Hematopoietic multipotent progenitor cell treated with erythropoietin and hydrocortisone succinate and interleukin-3 and kit ligand, for 15 days (in vitro differentiated cells): ENCODE measurements at regions not wholly inside any gene's neighbourhood (a gene's known extent, or its start where the extent isn't known, plus 50 kb on each side); places are given as distances from the start of the nearest gene placed in this dataset.

Experiments used
- DNase-seq: peaks from one replicate; pipeline ENCODE4 v3.0.0-alpha.2; 2015; ENCODE audit warnings: low spot score

DNA sequence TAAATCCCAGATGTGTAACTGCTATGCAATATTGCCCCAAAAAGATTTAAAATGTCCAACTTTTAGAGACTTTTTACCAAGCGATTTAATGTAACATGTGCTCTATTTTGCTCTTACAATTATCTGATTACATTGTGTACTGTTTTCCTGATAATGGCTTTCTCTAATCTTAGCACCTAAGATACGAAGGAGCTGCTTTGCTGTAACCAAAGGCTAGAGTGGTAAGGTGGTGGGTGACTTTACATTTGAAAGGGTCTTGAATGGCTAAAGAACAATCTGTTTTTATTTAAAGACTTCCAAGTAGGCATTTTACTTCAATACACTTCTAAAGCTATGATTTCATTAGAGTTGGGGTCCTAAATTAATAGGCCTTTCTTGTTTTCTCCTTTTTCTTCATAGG is 1201.6 kb upstream of the MAP3K7 start:
- no peak for DNase-seq

DNA sequence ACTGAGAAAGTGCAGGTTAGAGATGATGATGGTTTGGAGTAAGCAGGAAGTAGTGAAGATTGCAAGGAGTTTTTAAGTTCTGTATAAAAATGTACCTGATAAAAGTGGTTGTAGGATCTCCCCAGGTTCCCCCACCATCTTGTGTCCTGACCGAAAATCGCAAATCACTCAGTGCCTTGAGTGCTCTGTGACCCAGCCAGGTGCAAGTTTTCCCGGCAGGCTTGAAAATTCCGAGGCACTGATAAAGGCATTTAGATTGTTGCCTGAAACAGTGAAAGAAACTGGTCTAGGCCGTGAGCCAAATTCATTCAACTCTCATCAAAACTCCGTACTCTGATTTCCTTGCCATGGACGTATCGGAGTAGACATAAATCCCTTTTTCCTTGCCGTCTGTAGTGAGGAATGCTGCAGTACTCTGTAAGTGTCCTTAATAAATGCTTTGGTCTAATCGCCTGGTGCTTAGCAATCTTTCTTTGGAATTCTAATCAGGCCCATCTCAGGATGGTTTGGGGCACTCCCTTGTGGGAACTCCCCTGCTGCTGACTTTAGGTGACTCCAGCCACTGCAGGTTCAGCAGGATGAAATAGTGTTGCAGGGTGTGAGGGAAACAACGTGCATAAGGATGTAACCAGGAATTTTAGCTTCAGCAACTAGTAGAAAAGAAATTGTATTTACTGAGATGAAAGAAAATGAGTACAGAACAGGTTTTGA is 1199.8 kb upstream of the MAP3K7 start:
- no peak for DNase-seq

DNA sequence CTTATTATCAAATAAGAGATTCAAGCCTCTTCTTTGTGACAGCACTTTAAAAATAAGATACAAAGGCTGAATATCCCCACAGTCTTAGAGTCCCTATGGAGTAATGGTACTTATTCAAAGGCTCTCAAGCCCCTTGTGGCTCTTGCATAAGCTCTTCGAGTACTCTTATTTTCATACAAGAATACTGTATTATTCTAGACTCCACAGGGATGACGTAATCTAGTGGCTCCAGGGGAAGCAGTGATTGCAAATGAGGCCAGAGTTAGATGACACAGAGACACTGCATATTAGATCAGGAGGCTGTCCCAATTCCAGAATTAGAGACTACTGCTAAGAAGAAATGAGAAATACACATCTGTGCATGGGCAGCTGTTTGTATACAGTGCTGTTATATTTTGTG is 1195.9 kb upstream of the MAP3K7 start:
- no peak for DNase-seq

GRCh38 chr6:91781946-91782345 is 1195.1 kb upstream of the MAP3K7 start:
- no peak for DNase-seq

GRCh38 chr6:91780270-91780669 is 1193.4 kb upstream of the MAP3K7 start:
- DNase-seq, result no peak

DNA sequence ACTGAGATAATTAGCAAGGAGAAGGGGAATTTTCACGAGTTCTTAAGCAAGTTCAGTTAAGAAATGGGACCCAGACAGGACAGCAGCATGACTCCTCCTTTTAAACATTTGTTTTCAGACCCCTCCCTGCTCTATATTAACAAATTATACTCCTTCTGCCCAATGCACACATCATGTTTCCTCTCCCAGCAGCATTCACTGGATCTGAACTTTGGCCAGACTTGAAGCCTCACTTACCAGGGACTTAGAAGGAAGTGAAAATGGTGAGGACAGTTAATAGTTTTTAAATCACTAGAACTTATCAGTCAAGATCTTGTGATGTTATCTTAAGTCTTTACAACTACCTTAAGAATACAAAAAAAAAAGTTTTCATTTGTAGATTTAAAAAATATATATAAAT is 1174.7 kb upstream of the MAP3K7 start:
- DNase-seq, result no peak

- no peak for DNase-seq
These were observed 1167.8 kb upstream of the MAP3K7 start for GRCh38 chr6:91754691-91755090.

DNA sequence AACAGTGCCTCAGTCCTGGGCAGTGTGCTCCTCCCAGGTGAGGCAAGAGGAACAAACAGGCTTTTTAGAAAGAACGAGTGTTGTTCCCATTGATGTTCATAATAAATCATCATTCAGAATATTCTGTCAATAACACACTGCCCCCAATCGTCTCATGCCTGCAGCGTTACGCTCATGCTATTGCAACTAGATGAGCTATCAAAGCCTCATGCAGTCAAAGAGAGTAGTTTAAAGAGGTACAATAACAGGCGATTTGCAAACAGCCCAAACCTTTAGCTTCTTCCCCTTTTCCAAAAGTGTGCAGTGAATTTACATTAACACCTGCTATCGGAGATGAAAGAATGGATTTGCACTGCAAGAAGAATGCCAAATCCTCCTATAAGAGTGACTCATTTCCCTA is 1164.7 kb upstream of the MAP3K7 start:
- DNase-seq, result no peak

- DNase-seq, result no peak
These were observed 1157.7 kb upstream of the MAP3K7 start for GRCh38 chr6:91744566-91744965.

GRCh38 chr6:91743756-91744155 is 1156.9 kb upstream of the MAP3K7 start:
- no peak for DNase-seq

DNA sequence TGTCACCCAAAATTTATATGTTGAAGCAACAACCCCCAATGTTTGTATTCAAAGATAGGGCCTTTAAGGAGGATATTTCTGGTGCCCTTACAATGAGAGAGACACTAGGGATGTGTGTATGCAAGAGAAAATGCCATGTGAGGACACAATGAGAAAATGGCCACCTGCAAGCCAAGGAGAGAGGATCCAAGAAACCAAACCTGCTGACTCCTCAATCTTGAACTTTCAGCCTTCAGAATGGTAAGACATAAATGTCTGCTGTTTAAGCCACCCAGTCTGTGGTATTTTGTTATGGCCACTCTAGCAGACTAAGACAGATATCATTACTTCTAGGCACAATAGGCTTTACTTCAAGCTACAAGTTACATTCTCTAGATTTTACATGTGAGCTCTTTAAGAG is 1145.1 kb upstream of the MAP3K7 start:
- DNase-seq, result no peak

GRCh38 chr6:91730710-91731109 is 1143.8 kb upstream of the MAP3K7 start:
- no peak for DNase-seq

- DNase-seq, result no peak
These were observed 1133.5 kb upstream of the MAP3K7 start for GRCh38 chr6:91720324-91720723.

DNA sequence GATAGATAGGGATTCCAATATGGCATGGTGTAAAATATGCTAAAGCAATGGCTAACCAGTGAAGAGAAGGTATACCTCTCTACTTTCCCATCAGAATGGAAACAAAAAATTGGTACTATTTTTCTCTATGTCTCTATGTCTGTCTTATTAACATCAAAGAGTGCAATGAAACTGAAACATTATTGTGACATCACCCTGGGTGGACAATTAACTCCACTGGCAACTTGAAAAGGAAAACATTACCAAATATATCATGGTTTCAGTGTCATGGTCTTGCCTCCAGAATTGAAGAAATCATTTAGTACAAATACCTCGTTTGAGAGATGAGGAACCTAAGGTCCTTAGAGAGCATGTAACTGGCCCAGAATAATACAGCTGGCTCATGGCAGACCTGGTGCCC is 1132.5 kb upstream of the MAP3K7 start:
- DNase-seq, result no peak

- DNase-seq, result no peak
These were observed 1131.3 kb upstream of the MAP3K7 start for GRCh38 chr6:91718198-91718597.

- DNase-seq, result no peak
These were observed 1130.2 kb upstream of the MAP3K7 start for GRCh38 chr6:91717094-91717493.

- no peak for DNase-seq
These were observed 1129.5 kb upstream of the MAP3K7 start for GRCh38 chr6:91716361-91716760.

- no peak for DNase-seq
These were observed 1128.4 kb upstream of the MAP3K7 start for GRCh38 chr6:91715171-91715805.

GRCh38 chr6:91713911-91714310 is 1127.0 kb upstream of the MAP3K7 start:
- DNase-seq, result no peak

DNA sequence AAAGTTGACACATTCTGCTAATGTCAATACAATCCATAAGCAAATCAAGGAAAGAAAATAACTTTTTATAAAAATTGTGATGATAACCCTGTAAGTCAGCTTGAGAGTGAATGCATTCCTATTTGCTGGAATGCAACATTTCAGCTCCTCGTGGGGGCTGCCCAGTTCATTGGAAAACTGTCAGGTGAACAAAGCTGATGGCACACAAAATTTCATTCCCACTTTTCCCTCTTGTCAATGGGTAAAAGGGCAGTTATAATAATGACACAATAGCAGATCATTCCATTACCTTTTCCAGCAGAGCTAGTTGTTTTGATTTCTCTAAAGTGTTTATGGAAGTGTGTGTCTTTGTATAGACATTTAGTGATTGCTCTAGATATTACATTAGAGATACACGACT is 1124.6 kb upstream of the MAP3K7 start:
- DNase-seq, result no peak

- no peak for DNase-seq
These were observed 1123.5 kb upstream of the MAP3K7 start for GRCh38 chr6:91710342-91710741.

DNA sequence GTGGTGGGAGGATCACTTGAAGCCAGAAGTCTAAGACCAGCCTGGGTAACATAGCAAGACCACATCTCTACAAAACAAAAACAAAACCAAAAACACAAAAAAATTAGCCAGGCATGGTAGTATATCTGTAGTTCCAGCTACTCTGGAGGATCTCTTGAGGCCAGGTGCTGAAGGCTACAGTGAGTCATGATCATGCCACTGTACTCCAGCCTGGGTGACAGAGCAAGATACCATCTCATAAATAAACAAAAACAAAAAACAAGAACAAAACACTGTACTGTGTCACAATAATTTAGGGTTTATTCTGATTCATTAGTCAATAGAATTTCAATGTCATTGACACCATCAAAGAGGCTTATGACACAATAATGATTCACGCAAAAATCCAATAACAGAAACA is 1121.7 kb upstream of the MAP3K7 start:
- DNase-seq, result no peak

- DNase-seq, result no peak
These were observed 1118.8 kb upstream of the MAP3K7 start for GRCh38 chr6:91705646-91706045.

DNA sequence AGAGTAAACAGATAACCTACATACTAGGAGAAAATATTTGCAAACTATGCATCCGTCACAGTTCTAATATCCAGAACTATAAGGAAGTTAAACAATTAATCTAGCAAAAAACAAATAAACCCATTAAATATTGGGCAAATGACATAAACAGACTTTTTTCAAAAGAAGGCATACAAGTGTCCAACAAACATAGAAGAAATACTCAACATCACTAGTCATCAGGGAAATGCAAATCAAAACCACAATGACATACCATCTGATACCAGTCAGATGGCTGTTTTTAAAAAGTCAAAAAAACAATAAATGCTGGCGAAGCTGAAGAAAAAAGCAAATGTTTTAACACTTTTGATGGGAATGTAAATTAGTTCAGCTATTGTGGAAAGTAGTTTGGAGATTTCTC is 1117.7 kb upstream of the MAP3K7 start:
- no peak for DNase-seq
